ENCODE measurements at regions not wholly inside any gene's neighbourhood (a gene's known extent, or its start where the extent isn't known, plus 50 kb on each side); places are given as distances from the start of the nearest gene placed in this dataset.

GRCh38 chr5:7221041-7221440 is 174.9 kb upstream of the ADCY2 start:
- Histone ChIP-seq H3K27ac (ENCODE audit: low read depth, low read length) (no peak overlapping the region), H3K4me3 (ENCODE audit: insufficient read depth, low read length, poor library complexity, severe bottlenecking) (no peak overlapping the region), H3K27me3 (ENCODE audit: low read length) (no peaks in the 10 kb centered on the region), H3K79me2 (ENCODE audit: insufficient read depth, low read length) (no peaks in the 10 kb centered on the region), H3K4me2 (ENCODE audit: low read depth, low read length, poor library complexity, severe bottlenecking) (no peak overlapping the region), H2AFZ (ENCODE audit: low read depth, low read length, severe bottlenecking) (no peak overlapping the region), H3K36me3 (ENCODE audit: low read length) (no peaks in the 10 kb centered on the region), H4K20me1 (ENCODE audit: low read depth, low read length) (no peaks in the 10 kb centered on the region), H3F3A (ENCODE audit: insufficient read depth) (no peaks in the 10 kb centered on the region), H3K9ac (ENCODE audit: low read length) (no peak overlapping the region), H3K9me3 (ENCODE audit: insufficient read depth, low read length) (no peaks in the 10 kb centered on the region), H3K9me2 (replicated peaks; ENCODE audit: insufficient read depth, low read length) (no peaks in the 10 kb centered on the region)
- TF ChIP-seq EZH2phosphoT487 (conservative IDR thresholded peaks at IDR 0.05; ENCODE audit: low read length) = no peak
- no peak for TF ChIP-seq CTCF (IDR thresholded peaks at IDR 0.05; ENCODE audit: insufficient read depth, low read length, poor library complexity, severe bottlenecking)

DNA sequence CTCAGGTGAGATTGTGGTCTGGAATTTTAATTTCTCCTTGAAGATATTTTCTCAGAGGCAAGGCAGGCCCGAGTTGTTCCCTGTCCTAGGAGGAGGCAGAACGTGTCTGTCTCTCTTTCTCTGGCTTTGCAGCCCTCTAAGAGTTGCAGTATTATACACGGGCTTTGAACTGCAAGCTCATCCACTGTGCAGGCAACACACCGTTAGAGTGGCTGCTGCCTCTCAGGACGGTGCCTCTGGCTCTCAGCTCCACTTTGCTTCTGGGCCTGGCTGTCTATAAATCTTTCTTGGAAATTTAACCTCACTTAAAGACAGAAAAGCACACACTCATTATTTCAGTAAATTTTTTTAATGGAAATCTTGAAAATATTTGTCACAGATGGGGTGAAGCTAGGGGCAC is 170.1 kb upstream of the ADCY2 start:
- H3K79me2 ChIP-seq (ENCODE audit: insufficient read depth, low read length) = no peaks in the 10 kb centered on the region
- no peak overlapping the region for H3K9ac ChIP-seq (ENCODE audit: low read length)
- H3K4me2 ChIP-seq (ENCODE audit: low read depth, low read length, poor library complexity, severe bottlenecking) = no peak overlapping the region
- H3K4me3 ChIP-seq (ENCODE audit: insufficient read depth, low read length, poor library complexity, severe bottlenecking) = no peak overlapping the region
- TF ChIP-seq CTCF (IDR thresholded peaks at IDR 0.05; ENCODE audit: insufficient read depth, low read length, poor library complexity, severe bottlenecking) = no peak
- no peak for TF ChIP-seq EZH2phosphoT487 (conservative IDR thresholded peaks at IDR 0.05; ENCODE audit: low read length)
- H3K9me3 ChIP-seq (ENCODE audit: insufficient read depth, low read length) = no peaks in the 10 kb centered on the region
- no peaks in the 10 kb centered on the region for H3F3A ChIP-seq (ENCODE audit: insufficient read depth)
- H3K9me2 ChIP-seq (replicated peaks; ENCODE audit: insufficient read depth, low read length) = no peaks in the 10 kb centered on the region
- H3K36me3 ChIP-seq (ENCODE audit: low read length) = no peaks in the 10 kb centered on the region
- H2AFZ ChIP-seq (ENCODE audit: low read depth, low read length, severe bottlenecking) = no peak overlapping the region
- no peak overlapping the region for H3K27ac ChIP-seq (ENCODE audit: low read depth, low read length)
- no peaks in the 10 kb centered on the region for H4K20me1 ChIP-seq (ENCODE audit: low read depth, low read length)
- H3K27me3 ChIP-seq (ENCODE audit: low read length) = no peaks in the 10 kb centered on the region

DNA sequence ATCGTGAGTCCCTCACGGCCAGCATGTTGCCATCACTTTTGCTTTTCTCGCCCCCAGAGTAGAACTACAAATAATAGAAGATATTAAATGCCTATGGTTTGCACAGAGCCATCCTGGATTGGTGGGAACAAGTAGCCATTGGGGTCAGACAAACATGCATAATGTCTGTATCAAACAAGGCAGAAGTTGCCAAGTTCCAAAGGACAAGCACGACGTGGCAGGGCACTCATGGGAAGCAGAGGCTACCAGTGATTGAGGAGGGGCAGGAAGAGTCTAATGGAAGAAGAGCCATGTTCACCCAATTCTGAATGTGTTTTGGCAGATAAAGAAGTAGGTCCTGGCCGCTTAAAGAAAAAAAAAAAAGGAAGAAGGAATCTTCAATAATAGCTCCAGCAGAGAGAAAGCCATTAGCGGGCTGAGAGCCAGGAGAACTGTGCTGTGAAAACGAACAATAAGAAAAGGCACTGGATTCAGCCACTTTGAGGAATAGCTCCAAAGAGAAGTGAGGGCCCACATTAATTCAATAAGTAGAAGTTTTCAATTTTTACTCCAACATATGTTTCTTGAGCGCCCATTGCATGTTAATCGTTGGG is 153.7 kb upstream of the ADCY2 start:
- H2AFZ ChIP-seq (ENCODE audit: low read depth, low read length, severe bottlenecking) = no peak overlapping the region
- H3K9me2 ChIP-seq (replicated peaks; ENCODE audit: insufficient read depth, low read length) = no peaks in the 10 kb centered on the region
- H3K9me3 ChIP-seq (ENCODE audit: insufficient read depth, low read length) = no peaks in the 10 kb centered on the region
- no peak overlapping the region for H3K9ac ChIP-seq (ENCODE audit: low read length)
- no peak overlapping the region for H3K4me2 ChIP-seq (ENCODE audit: low read depth, low read length, poor library complexity, severe bottlenecking)
- no peak overlapping the region for H3K27ac ChIP-seq (ENCODE audit: low read depth, low read length)
- no peaks in the 10 kb centered on the region for H3K27me3 ChIP-seq (ENCODE audit: low read length)
- no peaks in the 10 kb centered on the region for H4K20me1 ChIP-seq (ENCODE audit: low read depth, low read length)
- no peak overlapping the region for H3K4me3 ChIP-seq (ENCODE audit: insufficient read depth, low read length, poor library complexity, severe bottlenecking)
- H3F3A ChIP-seq (ENCODE audit: insufficient read depth) = no peaks in the 10 kb centered on the region
- H3K79me2 ChIP-seq (ENCODE audit: insufficient read depth, low read length) = no peaks in the 10 kb centered on the region
- no peaks in the 10 kb centered on the region for H3K36me3 ChIP-seq (ENCODE audit: low read length)
- TF ChIP-seq EZH2phosphoT487 (conservative IDR thresholded peaks at IDR 0.05; ENCODE audit: low read length) (no peak), CTCF (IDR thresholded peaks at IDR 0.05; ENCODE audit: insufficient read depth, low read length, poor library complexity, severe bottlenecking) (no peak)

Measured in SU-DHL-6 (cell line).